DND-41 (cell line): ENCODE measurements at regions not wholly inside any gene's neighbourhood (a gene's known extent, or its start where the extent isn't known, plus 50 kb on each side); places are given as distances from the start of the nearest gene placed in this dataset.

ENCODE experiments used
- ATAC-seq: fragments of 200-7000 bp; cut with Tn5 transposase; 3 replicates; pipeline ENCODE4 v1.9.1; 2021; ENCODE audit warnings: low read depth; ENCODE audit not compliant: insufficient read depth
- DNase-seq: peaks from one replicate; pipeline ENCODE4 v3.0.0-alpha.2; 2020
- H2AFZ ChIP-seq: 2 replicates; pipeline ENCODE4 v1.6.0; 2012; ENCODE audit warnings: low read depth, low read length
- H3K27ac ChIP-seq: 2 replicates; pipeline ENCODE4 v1.5.1; 2012; ENCODE audit warnings: low read length, inconsistent platforms
- H3K27me3 ChIP-seq: fragments of 200-600 bp; sonication (generic); 2 replicates; pipeline ENCODE4 v1.6.0; 2012; ENCODE audit warnings: low read length, mild to moderate bottlenecking, inconsistent platforms; ENCODE audit not compliant: insufficient read depth, poor library complexity
- H3K36me3 ChIP-seq: 2 replicates; pipeline ENCODE4 v1.5.1; 2012; ENCODE audit warnings: low read length, inconsistent platforms; ENCODE audit not compliant: insufficient read depth
- H3K4me1 ChIP-seq: 2 replicates; pipeline ENCODE4 v1.5.1; 2012; ENCODE audit warnings: mild to moderate bottlenecking, low read length; ENCODE audit not compliant: insufficient read depth
- H3K4me2 ChIP-seq: 2 replicates; pipeline ENCODE4 v1.6.0; 2012; ENCODE audit warnings: mild to moderate bottlenecking, moderate library complexity, low read length, inconsistent platforms; ENCODE audit not compliant: insufficient read depth
- H3K4me3 ChIP-seq, 2 experiments: fragments of 200-600 bp in 1 of 2; shearing (Covaris generic) in 1 of 2; 2 replicates each; pipeline ENCODE4 v1.5.1; 2012 to 2016; ENCODE audit warnings: inconsistent platforms in 2 of 2, low read length in 2 of 2, mild to moderate bottlenecking in 2 of 2, low read depth in 1 of 2, moderate library complexity in 1 of 2
- H3K79me2 ChIP-seq: 2 replicates; pipeline ENCODE4 v1.6.0; 2012; ENCODE audit warnings: low read length, inconsistent platforms; ENCODE audit not compliant: insufficient read depth
- H3K9ac ChIP-seq: 2 replicates; pipeline ENCODE4 v1.6.0; 2012; ENCODE audit warnings: low read depth, mild to moderate bottlenecking, inconsistent platforms, low read length, moderate library complexity
- H3K9me3 ChIP-seq: 2 replicates; pipeline ENCODE4 v1.5.1; 2012; ENCODE audit warnings: low read length, moderate library complexity, mild to moderate bottlenecking, inconsistent platforms; ENCODE audit not compliant: insufficient read depth, severe bottlenecking
- H4K20me1 ChIP-seq: 2 replicates; pipeline ENCODE4 v1.6.0; 2012; ENCODE audit warnings: low read length; ENCODE audit not compliant: insufficient read depth
- CTCF ChIP-seq: IDR thresholded peaks from 2 replicates; pipeline ENCODE4 v1.5.1; 2012; ENCODE audit warnings: borderline replicate concordance, low read length, moderate library complexity, mild to moderate bottlenecking; ENCODE audit not compliant: poor library complexity, severe bottlenecking; ENCODE audit errors: extremely low read depth
- EZH2 ChIP-seq: IDR thresholded peaks from 3 replicates; pipeline ENCODE4 v1.6.1; 2012; ENCODE audit warnings: borderline replicate concordance, low read depth, mild to moderate bottlenecking, moderate library complexity, low read length, inconsistent platforms; ENCODE audit not compliant: severe bottlenecking

- ATAC-seq: no peak
- Histone ChIP-seq H3K36me3 (no peaks in the 10 kb centered on the region), H3K27me3 (no peaks in the 10 kb centered on the region), H3K9ac (no peak overlapping the region), H2AFZ (no peak overlapping the region), H3K4me1 (no peaks in the 10 kb centered on the region), H4K20me1 (no peaks in the 10 kb centered on the region), H3K9me3 (no peaks in the 10 kb centered on the region), H3K27ac (no peak overlapping the region), H3K4me2 (no peak overlapping the region), H3K79me2 (no peaks in the 10 kb centered on the region), H3K4me3 (no peak overlapping the region)
- TF ChIP-seq CTCF: no peak
- no peak for TF ChIP-seq EZH2
- DNase-seq: no peak
Observed at GRCh38 chr14:39726563-39726962, 294.3 kb upstream of the FBXO33 start.

GRCh38 chr14:39722547-39723273, 290.5 kb upstream of the FBXO33 start:
- Histone ChIP-seq H3K4me2 (no peak overlapping the region), H3K4me3 (no peak overlapping the region), H3K4me1 (no peaks in the 10 kb centered on the region), H2AFZ (no peak overlapping the region), H3K79me2 (no peaks in the 10 kb centered on the region), H3K9me3 (no peaks in the 10 kb centered on the region), H3K27me3 (no peaks in the 10 kb centered on the region), H4K20me1 (no peaks in the 10 kb centered on the region), H3K9ac (no peak overlapping the region), H3K27ac (no peak overlapping the region), H3K36me3 (no peaks in the 10 kb centered on the region)
- no peak for DNase-seq
- no peak for TF ChIP-seq EZH2
- no peak for TF ChIP-seq CTCF
- ATAC-seq: no peak

GRCh38 chr14:39716987-39717570, 284.8 kb upstream of the FBXO33 start:
- no peaks in the 10 kb centered on the region for H3K4me1 ChIP-seq
- no peak for TF ChIP-seq EZH2
- no peak for TF ChIP-seq CTCF
- ATAC-seq (no peak), DNase-seq (no peak)
- no peaks in the 10 kb centered on the region for H3K36me3 ChIP-seq
- H3K79me2 ChIP-seq: no peaks in the 10 kb centered on the region
- H3K4me2 ChIP-seq: no peak overlapping the region
- no peaks in the 10 kb centered on the region for H3K27me3 ChIP-seq
- H2AFZ ChIP-seq: no peak overlapping the region
- no peak overlapping the region for H3K27ac ChIP-seq
- H4K20me1 ChIP-seq: no peaks in the 10 kb centered on the region
- no peak overlapping the region for H3K4me3 ChIP-seq
- no peaks in the 10 kb centered on the region for H3K9me3 ChIP-seq
- no peak overlapping the region for H3K9ac ChIP-seq
